GM21423 (cell line): ENCODE measurements at regions not wholly inside any gene's neighbourhood (a gene's known extent, or its start where the extent isn't known, plus 50 kb on each side); places are given as distances from the start of the nearest gene placed in this dataset.

ENCODE experiments used
- ATAC-seq: cut with Tn5 transposase; IDR thresholded peaks from one replicate; pipeline ENCODE4 v1.9.1; 2021; ENCODE audit warnings: mild to moderate bottlenecking, moderate library complexity; ENCODE audit not compliant: unreplicated experiment

GRCh38 chrX:10744007-10744406 lies 123.6 kb upstream of the MID1 start:
- no peak for ATAC-seq

- no peak for ATAC-seq
Measured at GRCh38 chrX:10747975-10748374, 127.6 kb upstream of the MID1 start.

- no peak for ATAC-seq
Measured at GRCh38 chrX:10749113-10749512, 128.7 kb upstream of the MID1 start.

DNA sequence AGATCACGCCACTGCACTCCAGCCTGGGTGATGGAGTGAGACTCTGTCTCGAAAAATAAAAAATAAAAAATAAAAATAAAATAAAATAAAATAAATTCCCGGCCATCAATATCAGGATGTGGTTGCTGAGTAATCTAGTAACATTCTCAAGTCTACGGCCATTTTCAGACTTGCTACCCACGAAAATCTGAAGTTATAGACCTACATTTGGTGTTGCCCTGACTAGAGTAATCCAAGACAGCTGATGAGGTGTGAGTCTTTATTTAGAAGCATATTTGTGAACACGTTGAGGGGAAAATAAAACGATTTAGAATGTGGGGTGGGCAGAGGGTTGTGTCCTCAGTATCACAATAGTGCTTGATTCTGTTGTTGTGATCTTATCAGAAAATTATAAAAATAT lies 130.2 kb upstream of the MID1 start:
- ATAC-seq, result no peak

- ATAC-seq, result no peak
Measured at GRCh38 chrX:10753116-10753515, 132.7 kb upstream of the MID1 start.

- no peak for ATAC-seq
Measured at GRCh38 chrX:10754445-10754844, 134.1 kb upstream of the MID1 start.

DNA sequence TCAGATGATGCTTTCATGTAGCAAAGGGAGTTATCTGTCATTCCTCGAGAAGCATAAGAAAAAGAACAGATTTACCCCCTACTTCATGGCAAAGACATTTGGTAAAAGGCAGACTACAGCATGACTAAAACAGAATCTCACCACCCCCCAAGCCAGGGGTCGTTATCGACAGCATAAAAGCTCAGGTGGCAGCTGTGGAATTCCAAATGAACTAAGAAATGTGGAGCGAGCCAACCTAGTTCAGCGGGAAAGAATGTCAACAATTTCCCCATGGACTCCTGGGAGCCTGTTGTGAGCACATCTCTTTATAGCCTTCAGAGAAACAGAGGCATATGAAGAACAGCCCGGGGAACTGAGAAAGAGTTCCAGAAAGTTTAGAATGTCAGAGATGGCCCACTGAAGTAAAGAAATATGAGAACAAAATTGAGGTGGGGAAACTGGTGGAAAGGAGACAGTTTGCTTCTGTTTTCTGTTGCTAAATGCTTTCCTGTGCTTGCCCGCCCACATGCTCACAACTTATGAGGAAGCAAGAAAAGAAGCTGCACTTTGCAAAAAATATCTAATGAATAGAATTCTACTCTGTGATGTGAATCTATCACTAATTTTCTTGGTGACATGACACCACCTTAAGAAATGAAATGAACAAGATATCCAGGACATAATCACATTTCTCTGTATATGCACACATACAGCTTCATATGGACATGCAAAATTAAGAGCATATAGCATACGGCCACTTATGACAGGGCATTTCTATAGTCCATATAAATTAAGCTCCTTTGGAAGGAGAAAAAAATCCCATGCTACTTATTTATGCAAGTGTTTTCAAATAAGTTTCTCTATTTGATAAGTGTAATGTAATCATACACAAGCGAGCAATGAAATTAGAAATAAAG lies 135.3 kb upstream of the MID1 start:
- ATAC-seq, result no peak

DNA sequence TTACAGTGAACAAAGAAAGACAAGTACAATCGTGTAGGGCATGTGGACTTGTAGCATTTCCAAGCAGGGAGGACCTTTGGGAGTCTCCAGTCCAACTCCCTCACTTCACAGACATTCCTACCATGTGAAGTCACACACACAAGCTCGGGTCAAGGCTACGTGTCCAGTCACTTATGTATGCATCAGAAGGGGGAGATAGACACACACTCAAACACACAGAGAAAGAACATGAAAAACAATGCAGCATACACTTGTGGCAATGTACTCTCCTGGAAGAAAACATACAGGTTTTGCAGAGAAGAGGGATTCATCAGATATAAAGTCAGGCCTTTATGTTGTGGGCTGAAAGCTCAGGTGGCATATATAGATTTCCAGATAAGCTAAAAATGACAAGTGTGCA lies 136.1 kb upstream of the MID1 start:
- no peak for ATAC-seq

DNA sequence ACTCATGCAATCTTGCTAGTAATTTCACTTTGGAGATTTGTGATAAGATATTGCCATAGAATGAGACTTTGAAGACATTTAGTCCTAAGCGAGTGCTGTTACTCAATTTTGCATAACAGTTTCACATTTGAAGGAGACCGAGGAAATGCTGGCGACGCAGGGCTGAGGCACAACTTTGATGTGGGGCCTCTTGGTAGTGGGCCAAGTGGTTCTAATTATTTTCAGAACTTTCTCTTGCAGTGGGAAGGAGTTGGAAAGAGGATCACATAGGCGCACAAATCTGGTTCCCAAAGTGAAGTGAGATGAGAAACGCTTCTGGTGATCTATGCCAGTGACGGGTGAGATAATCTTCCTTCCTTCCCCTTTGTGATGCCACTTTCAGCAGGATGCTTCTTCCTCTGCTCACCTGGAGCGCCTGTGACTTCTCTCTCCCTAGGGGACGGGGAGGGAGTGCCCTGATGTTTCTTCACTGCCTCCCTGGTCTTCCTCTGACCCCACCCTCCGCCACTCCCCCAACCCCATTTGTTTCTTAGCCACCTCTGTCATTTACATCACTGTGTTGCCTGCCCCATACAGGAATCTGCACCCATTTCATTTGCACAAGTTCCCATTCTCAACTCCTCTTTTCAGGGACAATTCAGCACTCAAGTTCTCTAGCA lies 138.9 kb upstream of the MID1 start:
- ATAC-seq, result no peak

- ATAC-seq, result no peak
Measured at GRCh38 chrX:10761447-10761846, 141.1 kb upstream of the MID1 start.

DNA sequence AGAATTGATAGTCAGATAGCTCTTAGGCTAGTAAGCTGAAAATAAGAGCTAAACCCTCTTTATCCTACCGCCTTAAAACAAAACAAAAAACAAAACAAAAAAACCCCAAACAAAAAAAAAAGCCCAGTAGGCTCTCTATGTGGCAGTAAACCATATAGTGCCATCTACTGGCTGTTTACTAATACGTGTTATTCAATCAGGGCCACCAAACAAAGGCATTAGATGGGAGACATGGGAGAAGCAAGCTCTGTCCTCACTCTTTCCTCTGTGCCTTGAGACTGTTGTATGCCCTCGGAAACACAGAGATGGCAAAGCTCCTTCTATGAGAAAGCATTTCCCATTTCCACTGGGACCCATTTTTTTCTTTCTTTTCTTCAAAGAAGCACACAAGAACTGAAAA lies 148.8 kb upstream of the MID1 start:
- ATAC-seq, result no peak

GRCh38 chrX:10769696-10770619 lies 149.6 kb upstream of the MID1 start:
- no peak for ATAC-seq

- ATAC-seq, result no peak
Measured at GRCh38 chrX:10773318-10773717, 152.9 kb upstream of the MID1 start.

- ATAC-seq, result no peak
Measured at GRCh38 chrX:10781847-10782530, 161.6 kb upstream of the MID1 start.

- no peak for ATAC-seq
Measured at GRCh38 chrX:10783451-10783995, 163.1 kb upstream of the MID1 start.

DNA sequence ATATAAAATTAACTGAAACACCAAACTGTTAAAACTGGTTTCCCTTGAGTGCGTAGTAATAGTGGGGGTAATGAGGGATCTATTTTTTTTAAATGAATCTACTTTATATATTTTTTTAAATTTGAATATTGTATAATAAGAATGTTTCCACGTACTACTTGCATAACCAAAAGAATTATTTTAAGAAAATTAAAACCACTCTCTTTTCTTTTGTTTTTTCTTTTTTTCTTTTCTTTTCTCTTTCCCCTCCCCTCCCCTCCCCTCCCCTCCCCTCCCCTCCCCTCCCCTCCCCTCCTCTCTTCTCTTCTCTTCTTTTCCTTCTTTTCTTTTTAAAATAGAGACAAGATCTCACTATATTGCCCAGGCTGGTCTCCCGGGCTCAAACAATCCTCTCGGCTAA lies 166.9 kb upstream of the MID1 start:
- no peak for ATAC-seq

GRCh38 chrX:10794203-10794630 lies 173.8 kb upstream of the MID1 start:
- no peak for ATAC-seq

DNA sequence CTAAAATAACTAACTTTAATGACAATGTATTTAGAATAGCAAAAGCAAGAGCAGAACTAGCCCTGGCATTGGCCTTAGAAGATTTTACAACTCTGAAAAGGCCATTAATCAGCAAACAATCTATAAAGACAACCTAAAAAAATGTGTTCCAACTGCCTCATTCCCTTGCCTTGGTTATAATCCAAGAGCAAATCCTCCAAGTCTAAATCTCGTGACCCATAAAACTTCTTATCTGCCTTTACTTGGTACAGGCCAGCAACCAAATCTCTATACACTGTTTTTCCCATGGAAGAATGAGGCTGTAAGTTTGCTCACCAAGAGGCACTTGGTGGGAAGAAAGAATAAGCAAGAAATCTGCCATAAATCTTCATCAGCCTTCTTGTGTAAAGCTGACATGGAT lies 175.3 kb upstream of the MID1 start:
- no peak for ATAC-seq

DNA sequence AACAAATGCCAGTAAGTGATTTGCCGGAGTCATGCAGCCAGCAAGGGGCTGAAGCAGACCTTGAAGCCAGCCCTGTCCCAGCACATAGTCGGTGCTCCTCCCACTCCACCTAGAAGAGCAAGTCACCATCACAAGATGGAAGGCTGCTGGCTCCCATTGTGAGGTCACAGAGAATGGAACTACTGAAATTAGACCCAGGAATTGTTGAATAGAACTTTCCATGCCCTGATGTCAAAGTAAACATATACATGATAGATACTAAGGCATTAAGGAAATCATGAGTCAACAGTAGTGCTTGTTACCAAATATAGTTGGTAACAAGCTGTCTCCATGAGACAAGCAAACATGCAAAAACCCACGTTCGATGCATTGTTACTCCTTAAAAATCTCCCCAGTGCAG lies 177.1 kb upstream of the MID1 start:
- ATAC-seq, result no peak

DNA sequence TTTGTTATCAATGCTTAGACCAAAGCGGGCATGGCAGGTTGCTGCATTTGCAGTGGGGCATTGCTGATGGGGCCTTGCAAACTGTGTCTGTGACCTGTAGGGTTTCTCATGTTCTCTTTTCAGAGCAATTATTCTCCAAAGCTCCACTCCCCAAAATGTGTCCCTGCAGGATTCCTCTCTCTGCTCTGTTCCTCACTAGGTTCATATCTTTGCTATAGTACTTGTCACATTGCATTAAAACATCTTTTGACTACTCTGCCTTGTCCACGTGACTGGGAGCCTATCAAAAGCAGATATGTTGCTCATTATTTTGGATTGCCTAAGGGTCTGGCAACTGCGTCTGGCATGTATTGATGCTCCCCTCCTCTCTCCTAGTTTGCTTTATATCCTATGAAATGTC lies 177.7 kb upstream of the MID1 start:
- ATAC-seq, result no peak
